IMR-90 (cell line): ENCODE measurements at regions not wholly inside any gene's neighbourhood (a gene's known extent, or its start where the extent isn't known, plus 50 kb on each side); places are given as distances from the start of the nearest gene placed in this dataset.

Source experiments
- ATAC-seq: fragments of 200-7000 bp; cut with Tn5 transposase; 2 replicates; pipeline ENCODE4 v1.9.1; 2020; ENCODE audit warnings: low read depth, mild to moderate bottlenecking, moderate library complexity
- BruUV-seq: library from RNA; stranded (reverse); fragments of 400-500 nt; replicated peaks from 2 replicates; lab custom pipeline; 2021; lab: Mats Ljungman, UMichigan
- CTCF ChIA-PET: fragments of 300-600 bp; formaldehyde crosslinking; extraction: SDS; loops from one replicate; lab custom pipeline; 2021; ENCODE audit warnings: antibody characterized with exemption; lab: Yijun Ruan, JAX
- POLR2A ChIA-PET: fragments of 300-600 bp; sonication (Branson Sonifier 250); formaldehyde crosslinking; loops from one replicate; lab custom pipeline; 2022; ENCODE audit warnings: antibody characterized with exemption; ENCODE audit not compliant: unreplicated experiment; lab: Charles Lee
- DNase-seq: peaks from one replicate; pipeline ENCODE4 v3.0.0; 2013
- H2AFZ ChIP-seq: replicated peaks from 2 replicates; pipeline ENCODE3; 2013; ENCODE audit warnings: low read length, mild to moderate bottlenecking; ENCODE audit not compliant: poor library complexity
- H2AK5ac ChIP-seq: 2 replicates; pipeline ENCODE4 v1.6.1; 2013; ENCODE audit warnings: low read depth, low read length, inconsistent platforms
- H2AK9ac ChIP-seq: replicated peaks from 2 replicates; pipeline ENCODE3; 2013; ENCODE audit warnings: mild to moderate bottlenecking, low read depth, low read length, moderate library complexity; ENCODE audit not compliant: poor library complexity
- H2BK120ac ChIP-seq: 2 replicates; pipeline ENCODE4 v1.6.1; 2013; ENCODE audit warnings: low read depth, low read length, inconsistent platforms
- H2BK15ac ChIP-seq: 3 replicates; pipeline ENCODE4 v1.6.1; 2013; ENCODE audit warnings: low read depth, low read length, inconsistent platforms
- H2BK20ac ChIP-seq: 2 replicates; pipeline ENCODE4 v1.6.1; 2013; ENCODE audit warnings: low read depth, mild to moderate bottlenecking, inconsistent platforms, low read length, moderate library complexity
- H2BK5ac ChIP-seq: 2 replicates; pipeline ENCODE4 v1.6.1; 2013; ENCODE audit warnings: mild to moderate bottlenecking, low read depth, low read length, inconsistent platforms; ENCODE audit not compliant: poor library complexity, severe bottlenecking
- H3K14ac ChIP-seq: replicated peaks from 2 replicates; pipeline ENCODE4 v1.6.1; 2013; ENCODE audit warnings: low read depth, low read length, inconsistent platforms
- H3K18ac ChIP-seq: 2 replicates; pipeline ENCODE4 v1.6.1; 2013; ENCODE audit warnings: low read depth, low read length, control low read depth
- H3K23ac ChIP-seq: 2 replicates; pipeline ENCODE4 v1.6.1; 2013; ENCODE audit warnings: low read depth, low read length, inconsistent platforms
- H3K27ac ChIP-seq: 2 replicates; pipeline ENCODE4 v1.5.1; 2013; ENCODE audit warnings: mild to moderate bottlenecking, control low read depth, low read length; ENCODE audit not compliant: insufficient read depth
- H3K27me3 ChIP-seq: 2 replicates; pipeline ENCODE4 v1.6.1; 2013; ENCODE audit warnings: low read length; ENCODE audit not compliant: control insufficient read depth, insufficient read depth
- H3K36me3 ChIP-seq: 2 replicates; pipeline ENCODE4 v1.6.1; 2013; ENCODE audit warnings: low read length, mixed read lengths; ENCODE audit not compliant: control insufficient read depth, insufficient read depth
- H3K4ac ChIP-seq: 2 replicates; pipeline ENCODE4 v1.6.1; 2013; ENCODE audit warnings: low read depth, low read length, inconsistent platforms
- H3K4me1 ChIP-seq: 2 replicates; pipeline ENCODE4 v1.6.1; 2013; ENCODE audit warnings: low read length, mixed read lengths; ENCODE audit not compliant: control insufficient read depth, insufficient read depth
- H3K4me2 ChIP-seq: 2 replicates; pipeline ENCODE4 v1.6.1; 2013; ENCODE audit warnings: low read depth, mild to moderate bottlenecking, control low read depth, low read length, moderate library complexity
- H3K4me3 ChIP-seq: 2 replicates; pipeline ENCODE4 v1.5.1; 2013; ENCODE audit warnings: low read depth, mild to moderate bottlenecking, control low read depth, low read length, moderate library complexity; ENCODE audit not compliant: insufficient read depth
- H3K56ac ChIP-seq: 2 replicates; pipeline ENCODE4 v1.6.1; 2013; ENCODE audit warnings: low read length, inconsistent platforms; ENCODE audit not compliant: insufficient read depth; ENCODE audit errors: extremely low read depth
- H3K79me1 ChIP-seq, 2 experiments: 2 replicates each; pipeline ENCODE4 v1.6.1; 2013; ENCODE audit warnings: low read length in 2 of 2, inconsistent platforms in 1 of 2, low read depth in 1 of 2
- H3K9ac ChIP-seq: 2 replicates; pipeline ENCODE4 v1.6.1; 2013; ENCODE audit warnings: low read depth, low read length, control low read depth
- H3K9me1 ChIP-seq: 2 replicates; pipeline ENCODE4 v1.6.1; 2013; ENCODE audit warnings: low read length, inconsistent platforms; ENCODE audit not compliant: insufficient read depth
- H3K9me3 ChIP-seq: 2 replicates; pipeline ENCODE4 v1.6.1; 2013; ENCODE audit warnings: low read length; ENCODE audit not compliant: control insufficient read depth, insufficient read depth
- H4K20me1 ChIP-seq: 2 replicates; pipeline ENCODE4 v1.6.1; 2013; ENCODE audit warnings: low read length, inconsistent platforms; ENCODE audit not compliant: insufficient read depth
- H4K5ac ChIP-seq: 2 replicates; pipeline ENCODE4 v1.6.1; 2013; ENCODE audit warnings: mild to moderate bottlenecking, low read depth, low read length, control low read depth
- H4K8ac ChIP-seq, 2 experiments: 2 replicates each; pipeline ENCODE4 v1.6.1; 2013; ENCODE audit warnings: low read depth in 2 of 2, low read length in 2 of 2, control low read depth in 1 of 2, inconsistent platforms in 1 of 2
- H4K91ac ChIP-seq: 2 replicates; pipeline ENCODE4 v1.6.1; 2013; ENCODE audit warnings: low read depth, low read length, inconsistent platforms; ENCODE audit not compliant: insufficient read depth
- BHLHE40 ChIP-seq: fragments of 150-350 bp; IDR thresholded peaks from 2 replicates; pipeline ENCODE4 v1.6.1; 2016; ENCODE audit warnings: mild to moderate bottlenecking, low read depth, low read length
- CEBPB ChIP-seq: IDR thresholded peaks from 2 replicates; pipeline ENCODE4 v1.6.1; 2012; ENCODE audit warnings: low read depth, low read length, improper control_type of control experiment
- CHD1 ChIP-seq: IDR thresholded peaks from 2 replicates; pipeline ENCODE4 v1.6.1; 2012; ENCODE audit warnings: low read depth, low read length, improper control_type of control experiment
- ELK1 ChIP-seq: fragments of 150-350 bp; IDR thresholded peaks from 2 replicates; pipeline ENCODE4 v1.6.1; 2016; ENCODE audit warnings: low read depth, mild to moderate bottlenecking, low read length, moderate library complexity, borderline replicate concordance
- FOS ChIP-seq: fragments of 150-350 bp; IDR thresholded peaks from 2 replicates; pipeline ENCODE4 v1.6.1; 2016; ENCODE audit warnings: low read depth, low read length
- MAFK ChIP-seq: IDR thresholded peaks from 2 replicates; pipeline ENCODE4 v1.6.1; 2012; ENCODE audit warnings: low read depth, low read length, improper control_type of control experiment
- MAZ ChIP-seq: IDR thresholded peaks from 2 replicates; pipeline ENCODE4 v1.6.1; 2012; ENCODE audit warnings: low read depth, mild to moderate bottlenecking, low read length, improper control_type of control experiment, moderate library complexity, borderline replicate concordance
- POLR2A ChIP-seq: IDR thresholded peaks from 2 replicates; pipeline ENCODE4 v1.6.1; 2012; ENCODE audit warnings: mild to moderate bottlenecking, low read depth, low read length
- RAD21 ChIP-seq: IDR thresholded peaks from 2 replicates; pipeline ENCODE4 v1.6.1; 2012; ENCODE audit warnings: low read length, improper control_type of control experiment
- RFX5 ChIP-seq: IDR thresholded peaks from 2 replicates; pipeline ENCODE4 v1.8.0; 2012; ENCODE audit warnings: low read depth, mild to moderate bottlenecking, low read length, moderate library complexity
- USF2 ChIP-seq: fragments of 150-350 bp; IDR thresholded peaks from 2 replicates; pipeline ENCODE4 v1.6.1; 2017; ENCODE audit warnings: mild to moderate bottlenecking, antibody characterized with exemption, low read length, low read depth
- WGBS, 2 experiments: methylation state at CpG; one replicate each; pipeline versions ENCODE4 v1.1.5 to v1.1.7; 2013; ENCODE audit warnings: missing lambda C conversion rate in 2 of 2; ENCODE audit not compliant: insufficient read length in 1 of 2; ENCODE audit errors: extremely low coverage in 2 of 2; 5-methylcytosine and 5-hydroxymethylcytosine counted together
- dilution Hi-C: fragments of 300-500 bp; cut with HindIII; formaldehyde crosslinking; loops from one replicate; pipeline ENCODE4 v1.14.3; 2018; ENCODE audit warnings: low sequenced_read_pairs; ENCODE audit not compliant: unreplicated experiment
- in situ Hi-C: fragments of 300-500 bp; cut with MboI; formaldehyde crosslinking; loops from 3 replicates; pipeline ENCODE4 v1.14.3; 2019; ENCODE audit warnings: low sequenced_read_pairs, inconsistent platforms, mixed read lengths
- intact Hi-C: fragments of 100-400 bp; cut with micrococcal nuclease; formaldehyde crosslinking; loops from 2 replicates; pipeline ENCODE4 v1.10.0; 2022

GRCh38 chr11:25902476-25902875, 429.5 kb upstream of the ANO3 start:
- TF ChIP-seq ELK1 (no peak), CHD1 (no peak), FOS (no peak), MAFK (no peak), RAD21 (no peak), BHLHE40 (no peak), RFX5 (no peak), POLR2A (no peak), CEBPB (no peak), USF2 (no peak), MAZ (no peak)
- no peaks in the 10 kb centered on the region for H4K20me1 ChIP-seq
- WGBS, 2 experiments: no CpG with 5 or more reads among the region's 3 CpGs
- H3K27ac ChIP-seq: no peak overlapping the region
- H3K18ac ChIP-seq: no peak overlapping the region
- H3K9me3 ChIP-seq: no peaks in the 10 kb centered on the region
- no peak overlapping the region for H2BK15ac ChIP-seq
- CTCF ChIA-PET: no interaction called here
- no peak overlapping the region for H2AK5ac ChIP-seq
- no peak overlapping the region for H2BK20ac ChIP-seq
- no peak overlapping the region for H2BK5ac ChIP-seq
- in situ Hi-C loops: no loop called here
- no peaks in the 10 kb centered on the region for H3K9me1 ChIP-seq
- ATAC-seq: no peak
- H3K4me3 ChIP-seq: no peak overlapping the region
- H2AFZ ChIP-seq: no peak overlapping the region
- H3K27me3 ChIP-seq: no peaks in the 10 kb centered on the region
- no TSS peak for BruUV-seq
- no peak overlapping the region for H4K5ac ChIP-seq
- no peak overlapping the region for H2BK120ac ChIP-seq
- DNase-seq: no peak
- H3K36me3 ChIP-seq: no peaks in the 10 kb centered on the region
- H3K56ac ChIP-seq: no peak overlapping the region
- H2AK9ac ChIP-seq: no peak overlapping the region
- H4K91ac ChIP-seq: no peak overlapping the region
- no peak overlapping the region for H3K4ac ChIP-seq
- H3K4me2 ChIP-seq: no peak overlapping the region
- intact Hi-C loops: no loop called here
- no peaks in the 10 kb centered on the region for H3K4me1 ChIP-seq
- H3K9ac ChIP-seq: no peak overlapping the region
- no peak overlapping the region for H4K8ac ChIP-seq
- H3K23ac ChIP-seq: no peak overlapping the region
- POLR2A ChIA-PET: no interaction called here
- dilution Hi-C loops: no loop called here
- no peak overlapping the region for H3K14ac ChIP-seq
- H3K79me1 ChIP-seq: no peaks in the 10 kb centered on the region
